B cell (primary cell): ENCODE measurements at regions not wholly inside any gene's neighbourhood (a gene's known extent, or its start where the extent isn't known, plus 50 kb on each side); places are given as distances from the start of the nearest gene placed in this dataset.

Experiments
- ATAC-seq: fragments of 200-7000 bp; cut with Tn5 transposase; one replicate; pipeline ENCODE4 v1.10.0; 2021; ENCODE audit warnings: low read depth, mild to moderate bottlenecking, moderate number of reproducible peaks, moderate library complexity
- CTCF ChIA-PET: fragments of 350-600 bp; sonication (Branson Sonifier 250); formaldehyde crosslinking; loops from one replicate; lab custom pipeline; 2021; ENCODE audit warnings: antibody characterized with exemption, inconsistent platforms; lab: Charles Lee
- POLR2A ChIA-PET: fragments of 350-600 bp; sonication (Branson Sonifier 250); formaldehyde crosslinking; loops from one replicate; lab custom pipeline; 2021; ENCODE audit warnings: antibody characterized with exemption; lab: Charles Lee
- DNase-seq: peaks from one replicate; pipeline ENCODE4 v3.0.0; 2013
- H2AFZ ChIP-seq: 2 replicates; pipeline ENCODE4 v1.6.1; 2012; ENCODE audit warnings: mild to moderate bottlenecking, low read depth, low read length; ENCODE audit not compliant: insufficient read depth, poor library complexity, severe bottlenecking
- H3K27ac ChIP-seq, 2 donors: 1 replicate in 1 of 2; 2 replicates in 1 of 2; pipeline ENCODE4 v1.5.1; 2012 to 2013; ENCODE audit warnings: low read length in 2 of 2, mild to moderate bottlenecking in 2 of 2, moderate library complexity in 1 of 2
- H3K27me3 ChIP-seq, 4 experiments: fragments of 200-600 bp in 1 of 4; sonication (generic) in 1 of 4; replicated peaks in 1 of 4; 1 replicate in 2 of 4; 2 replicates in 2 of 4; pipeline versions ENCODE4 v1.6.1 to v1.7.0; 2013 to 2016; ENCODE audit warnings: low read length in 3 of 4, mild to moderate bottlenecking in 2 of 4, mixed read lengths in 1 of 4, moderate library complexity in 1 of 4; ENCODE audit not compliant: insufficient read depth in 4 of 4, control insufficient read depth in 3 of 4; ENCODE audit errors: control extremely low read depth in 1 of 4
- H3K36me3 ChIP-seq, 2 experiments: replicated peaks in 1 of 2; 1 replicate in 1 of 2; 2 replicates in 1 of 2; pipeline versions ENCODE4 v1.6.1 to v1.7.1; 2013; ENCODE audit warnings: low read length in 1 of 2; ENCODE audit not compliant: insufficient read depth in 2 of 2, control insufficient read depth in 1 of 2; ENCODE audit errors: control extremely low read depth in 1 of 2, extremely low read depth in 1 of 2
- H3K4me1 ChIP-seq, 2 donors: fragments of 200-600 bp in 1 of 2; sonication (generic) in 1 of 2; 1 replicate in 1 of 2; 2 replicates in 1 of 2; pipeline versions ENCODE4 v1.5.1 to v1.6.1; 2013 to 2017; ENCODE audit warnings: low read length in 2 of 2; ENCODE audit not compliant: control insufficient read depth in 2 of 2, insufficient read depth in 2 of 2
- H3K4me2 ChIP-seq: replicated peaks from 2 replicates; pipeline ENCODE3; 2012; ENCODE audit warnings: mild to moderate bottlenecking, low read depth, low read length; ENCODE audit not compliant: poor library complexity, severe bottlenecking
- H3K4me3 ChIP-seq, 5 experiments: fragments of 200-600 bp in 1 of 5; sonication (generic) in 1 of 5; 1 replicate in 3 of 5; 2 replicates in 2 of 5; pipeline versions ENCODE4 v1.5.1 to v1.7.0; 2011 to 2016; ENCODE audit warnings: low read length in 4 of 5, mild to moderate bottlenecking in 4 of 5, low read depth in 2 of 5, control low read depth in 1 of 5, moderate library complexity in 1 of 5; ENCODE audit not compliant: insufficient read depth in 1 of 5; ENCODE audit errors: control extremely low read depth in 1 of 5, extremely low read depth in 1 of 5
- H3K79me2 ChIP-seq: fragments of 200-600 bp; sonication (generic); one replicate; pipeline ENCODE4 v1.6.0; 2016; ENCODE audit warnings: low read length; ENCODE audit not compliant: control insufficient read depth, insufficient read depth
- H3K9ac ChIP-seq: fragments of 200-600 bp; sonication (generic); 2 replicates; pipeline ENCODE4 v1.6.1; 2017; ENCODE audit warnings: mild to moderate bottlenecking, low read length, moderate library complexity
- H3K9me3 ChIP-seq, 3 donors: one replicate each; pipeline versions ENCODE4 v1.6.1 to v1.7.1; 2013; ENCODE audit warnings: low read length in 2 of 3; ENCODE audit not compliant: control insufficient read depth in 2 of 3, insufficient read depth in 1 of 3; ENCODE audit errors: control extremely low read depth in 1 of 3
- H4K20me1 ChIP-seq: 2 replicates; pipeline ENCODE4 v1.6.0; 2012; ENCODE audit warnings: mild to moderate bottlenecking, low read length; ENCODE audit not compliant: insufficient read depth, control insufficient read depth, poor library complexity, severe bottlenecking
- H3K27ac Mint-ChIP-seq: one replicate; pipeline ENCODE4 v1.8.0; 2021; ENCODE audit warnings: mixed read lengths
- H3K27me3 Mint-ChIP-seq: one replicate; pipeline ENCODE4 v1.8.0; 2021; ENCODE audit warnings: mixed read lengths
- H3K4me1 Mint-ChIP-seq: one replicate; pipeline ENCODE4 v1.8.0; 2021; ENCODE audit warnings: mixed read lengths
- H3K4me3 Mint-ChIP-seq: one replicate; pipeline ENCODE4 v1.8.0; 2021; ENCODE audit warnings: mixed read lengths
- H3K9me3 Mint-ChIP-seq: one replicate; pipeline ENCODE4 v1.8.0; 2022; ENCODE audit warnings: mixed read lengths; ENCODE audit not compliant: insufficient read depth
- EZH2 ChIP-seq: IDR thresholded peaks from 2 replicates; pipeline ENCODE4 v1.6.1; 2012; ENCODE audit warnings: borderline replicate concordance, low read depth, mild to moderate bottlenecking, moderate library complexity, low read length; ENCODE audit not compliant: insufficient read depth, poor library complexity, severe bottlenecking
- WGBS: methylation state at CpG from one replicate; pipeline ENCODE4 v1.1.5; 2013; ENCODE audit warnings: missing lambda C conversion rate; ENCODE audit not compliant: insufficient coverage; 5-methylcytosine and 5-hydroxymethylcytosine counted together
- intact Hi-C: fragments of 100-400 bp; cut with micrococcal nuclease; formaldehyde crosslinking; loops from one replicate; pipeline ENCODE4 v1.10.0; 2022
- TF ChIP-seq, protein P1 (sequence below): fragments of 200-600 bp; IDR thresholded peaks from one replicate; pipeline ENCODE4 v1.8.0; 2022; ENCODE audit warnings: antibody characterized with exemption, mild to moderate bottlenecking

DNA sequence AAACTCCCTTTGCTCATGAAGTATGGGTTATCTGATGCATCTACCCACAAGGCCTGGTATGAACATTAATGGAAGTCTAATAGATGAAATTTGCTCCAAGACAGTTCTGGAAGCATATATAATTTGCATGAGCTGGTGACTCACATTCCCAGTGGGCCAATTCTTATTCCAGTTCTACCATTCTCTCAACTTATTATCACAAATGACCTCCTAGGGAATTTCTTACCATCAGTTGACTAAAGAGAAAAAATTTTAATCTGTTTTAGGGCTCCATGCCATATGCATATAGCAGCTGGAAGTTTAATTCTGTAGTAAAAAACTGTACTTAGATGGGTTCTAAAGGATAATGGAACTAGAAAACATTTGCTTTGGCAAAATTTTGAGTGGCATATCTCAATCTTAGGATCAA is 165.2 kb upstream of the COL3A1 start:
- Histone ChIP-seq H3K4me2 (no peak overlapping the region), H3K9me3 (peaks cover 0 to 2% (median 0%) of the 10 kb centered on the region in 3 donors), H2AFZ (no peak overlapping the region), H3K4me1 (no peaks in the 10 kb centered on the region), H3K4me3 (no peak overlapping the region), H3K27me3 (no peaks in the 10 kb centered on the region), H3K27ac (no peak overlapping the region), H3K36me3 (no peaks in the 10 kb centered on the region), H4K20me1 (no peaks in the 10 kb centered on the region), H3K79me2 (no peaks in the 10 kb centered on the region), H3K9ac (no peak overlapping the region)
- Mint-ChIP-seq H3K4me3 (no peak overlapping the region), H3K27ac (no peak overlapping the region), H3K27me3 (no peaks in the 10 kb centered on the region), H3K4me1 (no peaks in the 10 kb centered on the region), H3K9me3 (peaks cover 9% of the 10 kb centered on the region)
- no peak for TF ChIP-seq EZH2
- TF ChIP-seq, protein P1, sequence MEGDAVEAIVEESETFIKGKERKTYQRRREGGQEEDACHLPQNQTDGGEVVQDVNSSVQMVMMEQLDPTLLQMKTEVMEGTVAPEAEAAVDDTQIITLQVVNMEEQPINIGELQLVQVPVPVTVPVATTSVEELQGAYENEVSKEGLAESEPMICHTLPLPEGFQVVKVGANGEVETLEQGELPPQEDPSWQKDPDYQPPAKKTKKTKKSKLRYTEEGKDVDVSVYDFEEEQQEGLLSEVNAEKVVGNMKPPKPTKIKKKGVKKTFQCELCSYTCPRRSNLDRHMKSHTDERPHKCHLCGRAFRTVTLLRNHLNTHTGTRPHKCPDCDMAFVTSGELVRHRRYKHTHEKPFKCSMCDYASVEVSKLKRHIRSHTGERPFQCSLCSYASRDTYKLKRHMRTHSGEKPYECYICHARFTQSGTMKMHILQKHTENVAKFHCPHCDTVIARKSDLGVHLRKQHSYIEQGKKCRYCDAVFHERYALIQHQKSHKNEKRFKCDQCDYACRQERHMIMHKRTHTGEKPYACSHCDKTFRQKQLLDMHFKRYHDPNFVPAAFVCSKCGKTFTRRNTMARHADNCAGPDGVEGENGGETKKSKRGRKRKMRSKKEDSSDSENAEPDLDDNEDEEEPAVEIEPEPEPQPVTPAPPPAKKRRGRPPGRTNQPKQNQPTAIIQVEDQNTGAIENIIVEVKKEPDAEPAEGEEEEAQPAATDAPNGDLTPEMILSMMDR = no peak
- intact Hi-C loops = no loop called here
- no peak for DNase-seq
- ChIA-PET POLR2A (no interaction called here), CTCF (no interaction called here)
- ATAC-seq = no peak

DNA sequence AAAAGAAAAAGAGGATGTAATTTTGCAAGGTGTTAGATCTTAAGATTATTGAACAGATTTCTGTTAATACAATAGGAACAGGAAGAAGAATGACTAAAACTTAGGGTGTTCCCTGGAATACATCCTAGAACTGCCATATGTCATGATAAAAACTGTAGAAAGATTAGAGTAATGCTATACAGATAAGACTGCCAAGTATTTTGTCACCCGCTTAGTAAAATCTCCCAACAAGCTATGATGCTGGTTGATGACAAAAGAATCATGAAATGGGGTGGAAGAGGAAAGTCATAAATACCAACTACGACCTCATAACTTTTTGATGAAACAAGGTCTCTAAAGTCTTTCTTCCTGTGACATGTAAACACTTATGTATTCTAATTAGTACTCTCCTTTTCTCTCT is 163.6 kb upstream of the COL3A1 start:
- WGBS = no CpG with 5 or more reads among the region's 2 CpGs
- Mint-ChIP-seq H3K27ac (no peak overlapping the region), H3K4me3 (no peak overlapping the region), H3K27me3 (no peaks in the 10 kb centered on the region), H3K9me3 (peaks cover 3% of the 10 kb centered on the region), H3K4me1 (no peaks in the 10 kb centered on the region)
- no peak for TF ChIP-seq EZH2
- TF ChIP-seq, protein P1 = no peak
- CTCF ChIA-PET = no interaction called here
- H4K20me1 ChIP-seq = no peaks in the 10 kb centered on the region
- no peak for ATAC-seq
- H3K27ac ChIP-seq = no peak overlapping the region
- no peaks in the 10 kb centered on the region for H3K4me1 ChIP-seq
- DNase-seq = no peak
- no peak overlapping the region for H3K4me3 ChIP-seq
- intact Hi-C loops = no loop called here
- POLR2A ChIA-PET = no interaction called here
- H3K9ac ChIP-seq = no peak overlapping the region
- no peaks in the 10 kb centered on the region for H3K36me3 ChIP-seq
- no peak overlapping the region for H3K4me2 ChIP-seq
- H3K79me2 ChIP-seq = no peaks in the 10 kb centered on the region
- H3K9me3 ChIP-seq = no peaks in the 10 kb centered on the region
- no peak overlapping the region for H2AFZ ChIP-seq
- no peaks in the 10 kb centered on the region for H3K27me3 ChIP-seq
